ENCODE measurements at regions not wholly inside any gene's neighbourhood (a gene's known extent, or its start where the extent isn't known, plus 50 kb on each side); places are given as distances from the start of the nearest gene placed in this dataset.

DNA sequence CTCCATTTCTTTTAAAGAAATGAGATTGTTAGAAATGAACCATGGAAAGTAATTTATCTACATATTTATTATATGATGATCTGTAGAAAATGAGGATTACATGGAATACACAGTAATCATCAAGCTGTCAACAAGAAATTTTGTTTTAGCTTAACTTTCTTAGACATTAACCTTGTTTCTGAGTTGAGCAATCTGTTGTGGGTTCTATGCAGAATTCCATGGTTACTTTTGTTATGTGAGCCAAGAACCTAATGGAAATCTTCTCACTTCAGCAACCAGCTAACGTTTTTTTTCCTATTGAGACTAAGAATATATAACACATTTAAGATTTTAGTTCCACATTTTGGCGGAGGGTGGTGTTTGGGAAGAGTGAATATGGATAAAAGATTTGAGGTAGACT is 136.1 kb upstream of the SLC4A4 start:
- TF ChIP-seq, protein P1, sequence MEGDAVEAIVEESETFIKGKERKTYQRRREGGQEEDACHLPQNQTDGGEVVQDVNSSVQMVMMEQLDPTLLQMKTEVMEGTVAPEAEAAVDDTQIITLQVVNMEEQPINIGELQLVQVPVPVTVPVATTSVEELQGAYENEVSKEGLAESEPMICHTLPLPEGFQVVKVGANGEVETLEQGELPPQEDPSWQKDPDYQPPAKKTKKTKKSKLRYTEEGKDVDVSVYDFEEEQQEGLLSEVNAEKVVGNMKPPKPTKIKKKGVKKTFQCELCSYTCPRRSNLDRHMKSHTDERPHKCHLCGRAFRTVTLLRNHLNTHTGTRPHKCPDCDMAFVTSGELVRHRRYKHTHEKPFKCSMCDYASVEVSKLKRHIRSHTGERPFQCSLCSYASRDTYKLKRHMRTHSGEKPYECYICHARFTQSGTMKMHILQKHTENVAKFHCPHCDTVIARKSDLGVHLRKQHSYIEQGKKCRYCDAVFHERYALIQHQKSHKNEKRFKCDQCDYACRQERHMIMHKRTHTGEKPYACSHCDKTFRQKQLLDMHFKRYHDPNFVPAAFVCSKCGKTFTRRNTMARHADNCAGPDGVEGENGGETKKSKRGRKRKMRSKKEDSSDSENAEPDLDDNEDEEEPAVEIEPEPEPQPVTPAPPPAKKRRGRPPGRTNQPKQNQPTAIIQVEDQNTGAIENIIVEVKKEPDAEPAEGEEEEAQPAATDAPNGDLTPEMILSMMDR (conservative IDR thresholded peaks at IDR 0.05; ENCODE audit: low read length) = no peak
- no peak overlapping the region for H3K4me3 ChIP-seq (ENCODE audit: low read length)
- peak; percentile 63 for DNase-seq (ENCODE audit: low read depth)

DNA sequence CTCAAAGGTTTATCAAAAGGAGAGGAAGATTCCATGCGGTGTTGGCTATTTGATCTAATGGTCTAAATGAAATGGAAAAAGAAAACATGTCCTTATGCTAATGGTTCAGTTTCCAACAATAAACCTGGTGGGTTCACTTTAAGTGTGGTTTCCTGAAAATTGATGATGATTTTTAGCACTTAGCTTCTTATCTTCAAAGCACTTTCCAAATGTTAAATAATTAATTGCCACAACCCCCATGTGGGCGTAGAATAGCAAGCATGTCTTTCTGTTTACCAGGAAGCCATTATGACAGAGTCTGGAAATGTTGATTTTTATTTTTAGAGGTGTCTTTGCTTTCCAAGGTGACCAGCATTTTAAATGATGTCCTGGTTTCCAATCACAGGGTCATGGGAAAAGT is 134.8 kb upstream of the SLC4A4 start:
- TF ChIP-seq, protein P1 (conservative IDR thresholded peaks at IDR 0.05; ENCODE audit: low read length) = no peak
- no peak for DNase-seq (ENCODE audit: low read depth)
- H3K4me3 ChIP-seq (ENCODE audit: low read length) = no peak overlapping the region

DNA sequence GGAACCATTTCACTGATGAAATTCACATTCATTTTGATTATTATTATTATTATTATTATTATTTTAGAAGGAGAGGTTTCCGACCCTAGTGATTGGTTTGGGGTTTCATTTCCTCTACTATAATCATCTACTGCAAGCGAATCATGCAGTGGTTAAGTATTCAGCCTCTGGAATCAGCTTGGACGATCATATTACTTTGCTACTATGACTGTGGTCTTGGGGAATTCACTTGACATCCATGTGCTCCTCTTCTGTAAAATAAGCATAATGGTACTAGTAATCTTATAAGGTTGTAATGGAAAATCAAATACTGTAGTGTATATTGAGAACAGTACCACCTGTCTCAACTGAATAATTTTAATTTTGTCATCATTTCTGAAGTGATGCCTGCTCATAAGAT is 132.1 kb upstream of the SLC4A4 start:
- peak; percentile 75 for DNase-seq (ENCODE audit: low read depth)
- H3K4me3 ChIP-seq (ENCODE audit: low read length) = no peak overlapping the region
- TF ChIP-seq, protein P1 (conservative IDR thresholded peaks at IDR 0.05; ENCODE audit: low read length) = no peak

DNA sequence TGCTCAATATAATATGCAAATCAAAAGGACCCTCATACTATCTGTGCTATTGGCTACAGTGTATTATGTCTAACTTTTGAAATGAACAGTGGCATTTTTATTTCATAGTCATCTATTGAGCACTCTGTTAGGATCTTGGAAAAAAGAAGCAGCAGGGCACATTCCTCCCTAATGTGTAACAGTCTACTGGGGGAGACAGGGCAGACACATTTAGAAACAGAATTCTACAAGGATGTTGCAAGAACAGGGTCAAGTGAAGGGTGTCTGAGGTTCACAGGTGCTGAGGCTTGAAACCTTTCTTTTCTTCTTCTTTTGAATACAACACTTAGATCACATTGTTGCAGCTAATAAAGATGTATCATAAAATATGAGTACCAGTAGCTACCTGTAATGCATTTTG is 129.7 kb upstream of the SLC4A4 start:
- DNase-seq (ENCODE audit: low read depth) = peak; percentile 84
- no peak overlapping the region for H3K4me3 ChIP-seq (ENCODE audit: low read length)
- TF ChIP-seq, protein P1 (conservative IDR thresholded peaks at IDR 0.05; ENCODE audit: low read length) = no peak

DNA sequence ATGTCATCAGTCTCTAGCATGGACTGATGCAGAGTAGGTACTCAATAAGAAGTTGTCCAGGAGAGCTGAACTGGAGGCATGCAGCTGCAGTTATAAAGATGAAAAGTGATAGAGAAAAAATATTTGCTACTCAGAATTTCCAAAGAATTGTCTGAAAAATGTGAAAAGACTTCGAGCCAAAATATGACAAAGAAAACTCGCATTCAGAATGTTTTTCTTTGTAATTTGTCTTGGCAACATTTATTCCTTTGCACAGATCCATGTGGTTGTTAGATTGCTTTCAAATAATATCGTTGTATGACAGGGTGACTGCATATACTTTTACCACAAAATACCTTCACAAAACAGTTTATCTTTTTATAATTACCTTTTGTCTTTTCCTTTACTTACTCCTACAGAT is 128.0 kb upstream of the SLC4A4 start:
- TF ChIP-seq, protein P1 (conservative IDR thresholded peaks at IDR 0.05; ENCODE audit: low read length) = no peak
- no peak overlapping the region for H3K4me3 ChIP-seq (ENCODE audit: low read length)
- DNase-seq (ENCODE audit: low read depth) = peak; percentile 58

DNA sequence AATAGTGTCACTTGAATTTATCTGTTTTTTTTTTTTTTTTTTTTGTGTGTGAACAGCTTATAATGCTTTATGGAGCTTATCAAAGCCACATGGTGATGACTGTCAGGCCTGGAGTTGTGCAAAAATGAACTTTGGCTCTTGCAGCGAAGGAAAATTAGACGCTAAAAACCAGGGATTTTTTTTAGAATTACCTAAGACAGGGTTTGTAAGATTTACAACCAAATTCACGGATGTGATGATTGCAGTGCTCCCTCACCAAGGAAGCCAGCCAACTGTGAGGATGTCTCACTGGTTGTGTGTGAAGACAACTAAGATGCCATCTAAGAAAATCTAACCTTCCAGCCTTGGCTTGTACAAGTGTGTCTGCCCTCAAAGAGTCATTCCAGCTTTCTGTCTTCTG is 127.1 kb upstream of the SLC4A4 start:
- no peak overlapping the region for H3K4me3 ChIP-seq (ENCODE audit: low read length)
- DNase-seq (ENCODE audit: low read depth) = peak; percentile 89
- TF ChIP-seq, protein P1 (conservative IDR thresholded peaks at IDR 0.05; ENCODE audit: low read length) = no peak

DNA sequence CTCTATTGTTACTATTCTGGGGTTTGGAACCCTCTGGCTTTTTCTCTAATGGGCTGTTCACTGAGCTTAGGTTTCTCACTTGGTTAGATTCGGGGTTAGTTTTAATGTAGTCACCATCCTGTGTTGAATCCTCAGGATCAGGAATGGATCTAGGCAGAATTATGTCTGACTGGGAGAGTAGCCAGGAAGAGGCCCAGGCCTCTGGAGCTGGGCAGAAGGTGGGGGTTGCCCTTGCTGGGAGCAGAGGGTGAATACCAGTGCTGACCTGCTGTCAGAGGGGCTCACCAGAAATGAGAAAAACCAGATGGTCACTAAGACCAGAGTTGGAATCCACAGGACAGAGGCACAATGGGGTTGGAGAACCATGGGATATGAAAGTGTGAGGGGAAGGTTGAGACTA is 126.6 kb upstream of the SLC4A4 start:
- TF ChIP-seq, protein P1 (conservative IDR thresholded peaks at IDR 0.05; ENCODE audit: low read length) = no peak
- no peak overlapping the region for H3K4me3 ChIP-seq (ENCODE audit: low read length)
- peak; percentile 41 for DNase-seq (ENCODE audit: low read depth)

Measured in AG10803 (cell line).